ENCODE measurements at regions not wholly inside any gene's neighbourhood (a gene's known extent, or its start where the extent isn't known, plus 50 kb on each side); places are given as distances from the start of the nearest gene placed in this dataset.

DNA sequence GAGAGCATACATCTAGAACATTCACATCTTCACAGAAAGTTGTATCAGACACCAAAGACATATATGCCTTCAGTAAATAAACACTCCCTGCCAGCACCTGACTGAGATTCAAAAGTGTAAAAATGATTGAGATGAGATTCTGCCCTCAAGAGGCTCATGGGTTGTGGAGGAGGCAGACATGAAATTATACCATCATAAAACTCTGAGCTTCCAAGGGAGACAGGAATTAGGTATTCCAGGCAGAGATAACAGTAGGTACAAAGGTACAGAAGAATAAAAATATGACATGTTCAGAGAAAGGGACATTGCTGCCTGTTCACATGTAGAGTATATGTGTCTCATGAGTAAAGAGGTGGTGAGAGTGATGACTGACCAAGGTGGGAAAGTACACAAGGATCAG lies 322.3 kb downstream of the OSR1 start (continued):
- no peak for TF ChIP-seq MTF1 (CRISPR knock-in tag; IDR thresholded peaks at IDR 0.05; ENCODE audit: borderline replicate concordance)

DNA sequence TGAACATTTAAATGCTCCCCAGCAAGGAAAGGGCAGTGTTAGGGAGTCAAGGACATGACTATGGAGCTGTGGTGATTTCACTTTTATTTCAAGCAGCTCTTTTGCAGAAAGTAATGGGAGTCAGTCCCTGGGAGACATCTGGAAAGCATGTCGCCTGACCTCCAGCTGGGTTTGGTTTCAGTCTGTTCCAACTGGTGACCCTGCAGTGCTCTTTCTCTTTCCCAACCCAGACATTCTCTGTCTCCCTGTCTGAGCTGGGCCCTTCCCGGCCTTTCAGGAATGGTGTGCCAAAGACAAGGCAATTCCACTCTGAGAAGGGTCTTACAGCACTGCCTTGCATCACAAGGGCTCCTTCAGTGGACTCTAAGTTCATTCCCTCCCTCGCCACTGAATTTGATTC lies 323.2 kb downstream of the OSR1 start:
- Histone ChIP-seq H3K4me3 (no peak overlapping the region), H3K27ac (ENCODE audit: extremely low read depth, low read depth, low read length) (no peak overlapping the region), H3K9me1 (ENCODE audit: control insufficient read depth, insufficient read depth, low read length) (no peaks in the 10 kb centered on the region), H4K20me1 (replicated peaks; ENCODE audit: control insufficient read depth, insufficient read depth, low read length) (no peaks in the 10 kb centered on the region), H3K4me2 (ENCODE audit: insufficient read depth, low read length) (no peak overlapping the region), H3K79me2 (ENCODE audit: control insufficient read depth, insufficient read depth, low read length) (no peaks in the 10 kb centered on the region), H3K9ac (ENCODE audit: insufficient read depth in 1 of 2, low read depth in 2 of 2, low read length in 2 of 2) (no peak overlapping the region), H3K36me3 (ENCODE audit: control insufficient read depth, insufficient read depth, low read length) (no peaks in the 10 kb centered on the region), H3K27me3 (ENCODE audit: control insufficient read depth in 2 of 2, insufficient read depth in 2 of 2, low read length in 2 of 2) (no peaks in the 10 kb centered on the region), H3K4me1 (replicated peaks in 1 of 2; ENCODE audit: control insufficient read depth in 2 of 2, insufficient read depth in 2 of 2, low read length in 2 of 2) (no peaks in the 10 kb centered on the region), H3K9me3 (replicated peaks; ENCODE audit: control insufficient read depth, insufficient read depth, low read depth, low read length) (no peaks in the 10 kb centered on the region), H2AFZ (ENCODE audit: low read depth, low read length) (no peak overlapping the region)
- DNase-seq (ENCODE audit: extremely low read depth in 1 of 4, low spot score in 3 of 4) (no peak), ATAC-seq (no peak), FAIRE-seq (no peak)
- no TSS peak for BruUV-seq (replicated peaks)
- intact Hi-C loops (cut with micrococcal nuclease) (no loop called here), in situ Hi-C loops (cut with MboI) (no loop called here)
- POLR2A ChIA-PET: interaction anchor here (0.7 kb wide), 1 partner anchor 48 kb away, joined by 3 read pairs; no protein-coding TSS in a partner anchor
- CTCF ChIA-PET (ENCODE audit: low intra/inter-chr PET ratio): no interaction called here
- 0% methylated on average over 2 of the region's 3 CpGs for WGBS (ENCODE audit: insufficient coverage, low coverage, missing lambda C conversion rate)
- TF ChIP-seq ZNF384 (IDR thresholded peaks at IDR 0.05; ENCODE audit: low read depth, low read length) (no peak), ZNF586 (CRISPR knock-in tag; conservative IDR thresholded peaks at IDR 0.05) (no peak), MECOM (CRISPR knock-in tag; IDR thresholded peaks at IDR 0.05) (no peak), COPS2 (conservative IDR thresholded peaks at IDR 0.05) (no peak), SP2 (IDR thresholded peaks at IDR 0.05; ENCODE audit: extremely low read depth, low read depth, low read length, poor library complexity, severe bottlenecking) (no peak), CBX1 (IDR thresholded peaks at IDR 0.05; ENCODE audit: low read depth) (no peak), SNIP1 (IDR thresholded peaks at IDR 0.05; ENCODE audit: low read depth) (no peak), RCOR1 (IDR thresholded peaks at IDR 0.05; ENCODE audit: borderline replicate concordance in 1 of 2, low read depth in 2 of 2, low read length in 2 of 2) (no peak), ETV1 (tag; conservative IDR thresholded peaks at IDR 0.05; ENCODE audit: low read depth) (no peak)
- TF ChIP-seq, protein P1, sequence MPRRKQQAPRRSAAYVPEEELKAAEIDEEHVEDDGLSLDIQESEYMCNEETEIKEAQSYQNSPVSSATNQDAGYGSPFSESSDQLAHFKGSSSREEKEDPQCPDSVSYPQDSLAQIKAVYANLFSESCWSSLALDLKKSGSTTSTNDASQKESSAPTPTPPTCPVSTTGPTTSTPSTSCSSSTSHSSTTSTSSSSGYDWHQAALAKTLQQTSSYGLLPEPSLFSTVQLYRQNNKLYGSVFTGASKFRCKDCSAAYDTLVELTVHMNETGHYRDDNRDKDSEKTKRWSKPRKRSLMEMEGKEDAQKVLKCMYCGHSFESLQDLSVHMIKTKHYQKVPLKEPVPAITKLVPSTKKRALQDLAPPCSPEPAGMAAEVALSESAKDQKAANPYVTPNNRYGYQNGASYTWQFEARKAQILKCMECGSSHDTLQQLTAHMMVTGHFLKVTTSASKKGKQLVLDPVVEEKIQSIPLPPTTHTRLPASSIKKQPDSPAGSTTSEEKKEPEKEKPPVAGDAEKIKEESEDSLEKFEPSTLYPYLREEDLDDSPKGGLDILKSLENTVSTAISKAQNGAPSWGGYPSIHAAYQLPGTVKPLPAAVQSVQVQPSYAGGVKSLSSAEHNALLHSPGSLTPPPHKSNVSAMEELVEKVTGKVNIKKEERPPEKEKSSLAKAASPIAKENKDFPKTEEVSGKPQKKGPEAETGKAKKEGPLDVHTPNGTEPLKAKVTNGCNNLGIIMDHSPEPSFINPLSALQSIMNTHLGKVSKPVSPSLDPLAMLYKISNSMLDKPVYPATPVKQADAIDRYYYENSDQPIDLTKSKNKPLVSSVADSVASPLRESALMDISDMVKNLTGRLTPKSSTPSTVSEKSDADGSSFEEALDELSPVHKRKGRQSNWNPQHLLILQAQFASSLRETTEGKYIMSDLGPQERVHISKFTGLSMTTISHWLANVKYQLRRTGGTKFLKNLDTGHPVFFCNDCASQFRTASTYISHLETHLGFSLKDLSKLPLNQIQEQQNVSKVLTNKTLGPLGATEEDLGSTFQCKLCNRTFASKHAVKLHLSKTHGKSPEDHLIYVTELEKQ (CRISPR knock-in tag; IDR thresholded peaks at IDR 0.05): no peak
- TF ChIP-seq, protein P2, sequence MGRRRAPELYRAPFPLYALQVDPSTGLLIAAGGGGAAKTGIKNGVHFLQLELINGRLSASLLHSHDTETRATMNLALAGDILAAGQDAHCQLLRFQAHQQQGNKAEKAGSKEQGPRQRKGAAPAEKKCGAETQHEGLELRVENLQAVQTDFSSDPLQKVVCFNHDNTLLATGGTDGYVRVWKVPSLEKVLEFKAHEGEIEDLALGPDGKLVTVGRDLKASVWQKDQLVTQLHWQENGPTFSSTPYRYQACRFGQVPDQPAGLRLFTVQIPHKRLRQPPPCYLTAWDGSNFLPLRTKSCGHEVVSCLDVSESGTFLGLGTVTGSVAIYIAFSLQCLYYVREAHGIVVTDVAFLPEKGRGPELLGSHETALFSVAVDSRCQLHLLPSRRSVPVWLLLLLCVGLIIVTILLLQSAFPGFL (CRISPR knock-in tag; IDR thresholded peaks at IDR 0.05): no peak
- TF ChIP-seq, protein P3, sequence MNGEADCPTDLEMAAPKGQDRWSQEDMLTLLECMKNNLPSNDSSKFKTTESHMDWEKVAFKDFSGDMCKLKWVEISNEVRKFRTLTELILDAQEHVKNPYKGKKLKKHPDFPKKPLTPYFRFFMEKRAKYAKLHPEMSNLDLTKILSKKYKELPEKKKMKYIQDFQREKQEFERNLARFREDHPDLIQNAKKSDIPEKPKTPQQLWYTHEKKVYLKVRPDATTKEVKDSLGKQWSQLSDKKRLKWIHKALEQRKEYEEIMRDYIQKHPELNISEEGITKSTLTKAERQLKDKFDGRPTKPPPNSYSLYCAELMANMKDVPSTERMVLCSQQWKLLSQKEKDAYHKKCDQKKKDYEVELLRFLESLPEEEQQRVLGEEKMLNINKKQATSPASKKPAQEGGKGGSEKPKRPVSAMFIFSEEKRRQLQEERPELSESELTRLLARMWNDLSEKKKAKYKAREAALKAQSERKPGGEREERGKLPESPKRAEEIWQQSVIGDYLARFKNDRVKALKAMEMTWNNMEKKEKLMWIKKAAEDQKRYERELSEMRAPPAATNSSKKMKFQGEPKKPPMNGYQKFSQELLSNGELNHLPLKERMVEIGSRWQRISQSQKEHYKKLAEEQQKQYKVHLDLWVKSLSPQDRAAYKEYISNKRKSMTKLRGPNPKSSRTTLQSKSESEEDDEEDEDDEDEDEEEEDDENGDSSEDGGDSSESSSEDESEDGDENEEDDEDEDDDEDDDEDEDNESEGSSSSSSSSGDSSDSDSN (IDR thresholded peaks at IDR 0.05; ENCODE audit: borderline replicate concordance in 1 of 2, low read depth in 2 of 2, low read length in 2 of 2): no peak
